ENCODE measurements at regions not wholly inside any gene's neighbourhood (a gene's known extent, or its start where the extent isn't known, plus 50 kb on each side); places are given as distances from the start of the nearest gene placed in this dataset.

- TF ChIP-seq SIRT6 (IDR thresholded peaks at IDR 0.05; ENCODE audit: low read length) (no peak), TEAD4 (IDR thresholded peaks at IDR 0.05; ENCODE audit: low read depth, low read length) (no peak), PHF8 (conservative IDR thresholded peaks at IDR 0.05; ENCODE audit: low read depth, low read length) (no peak)
These were observed 160.6 kb downstream of the GADD45G start (continued) for GRCh38 chr9:89765211-89765946.

Data from H1 (cell line).